CD4-positive, alpha-beta T cell (primary cell): ENCODE measurements at regions not wholly inside any gene's neighbourhood (a gene's known extent, or its start where the extent isn't known, plus 50 kb on each side); places are given as distances from the start of the nearest gene placed in this dataset.

Experiments
- ATAC-seq: fragments of 200-7000 bp; cut with Tn5 transposase; one replicate; pipeline ENCODE4 v1.10.0; 2022; ENCODE audit warnings: mild to moderate bottlenecking; ENCODE audit not compliant: poor library complexity
- CTCF ChIA-PET: fragments of 350-600 bp; sonication (Branson Sonifier 250); formaldehyde crosslinking; loops from one replicate; lab custom pipeline; 2021; ENCODE audit warnings: antibody characterized with exemption, inconsistent platforms; lab: Charles Lee
- POLR2A ChIA-PET: fragments of 350-600 bp; sonication (Branson Sonifier 250); formaldehyde crosslinking; loops from one replicate; lab custom pipeline; 2021; ENCODE audit warnings: antibody characterized with exemption, inconsistent platforms; lab: Charles Lee
- DNase-seq, 14 experiments: peaks; one replicate each; pipeline ENCODE4 v3.0.0-alpha.2; 2013 to 2020; ENCODE audit warnings: mixed read lengths in 2 of 14
- H3K27ac ChIP-seq, 2 donors: one replicate each; pipeline versions ENCODE4 v1.5.1 to v1.7.0; 2013; ENCODE audit warnings: low read length in 2 of 2, low read depth in 1 of 2, mild to moderate bottlenecking in 1 of 2
- H3K27me3 ChIP-seq, 2 experiments: 1 replicate in 1 of 2; 2 replicates in 1 of 2; pipeline versions ENCODE4 v1.6.1 to v1.7.0; 2013; ENCODE audit warnings: low read length in 2 of 2, control low read depth in 1 of 2, mild to moderate bottlenecking in 1 of 2, moderate library complexity in 1 of 2; ENCODE audit not compliant: insufficient read depth in 2 of 2, control insufficient read depth in 1 of 2
- H3K36me3 ChIP-seq: one replicate; pipeline ENCODE4 v1.6.1; 2013; ENCODE audit warnings: low read length, control low read depth; ENCODE audit not compliant: insufficient read depth
- H3K4me1 ChIP-seq: one replicate; pipeline ENCODE4 v1.6.1; 2013; ENCODE audit warnings: low read length, control low read depth; ENCODE audit not compliant: insufficient read depth
- H3K4me3 ChIP-seq: one replicate; pipeline ENCODE4 v1.5.1; 2013; ENCODE audit warnings: mild to moderate bottlenecking, low read length, moderate library complexity
- H3K9me3 ChIP-seq, 2 experiments: 1 replicate in 1 of 2; 2 replicates in 1 of 2; pipeline versions ENCODE4 v1.6.1 to v1.7.0; 2013; ENCODE audit warnings: low read length in 2 of 2, mild to moderate bottlenecking in 2 of 2, control low read depth in 1 of 2, moderate library complexity in 1 of 2; ENCODE audit not compliant: control insufficient read depth in 1 of 2, insufficient read depth in 1 of 2
- H3K27ac Mint-ChIP-seq: one replicate; pipeline ENCODE4 v1.8.0; 2020; ENCODE audit warnings: mixed read lengths
- H3K27me3 Mint-ChIP-seq: one replicate; pipeline ENCODE4 v1.8.0; 2021; ENCODE audit warnings: mixed read lengths
- H3K36me3 Mint-ChIP-seq: one replicate; pipeline ENCODE4 v1.8.0; 2021; ENCODE audit warnings: low read depth, mixed read lengths
- H3K4me1 Mint-ChIP-seq: one replicate; pipeline ENCODE4 v1.8.0; 2021; ENCODE audit warnings: low read depth, mixed read lengths
- H3K4me3 Mint-ChIP-seq: one replicate; pipeline ENCODE4 v1.8.0; 2020; ENCODE audit warnings: mild to moderate bottlenecking, mixed read lengths
- H3K9me3 Mint-ChIP-seq: one replicate; pipeline ENCODE4 v1.8.0; 2020; ENCODE audit warnings: mixed read lengths
- intact Hi-C, 2 experiments: fragments of 100-400 bp; cut with DNase I in 1 of 2; cut with micrococcal nuclease in 1 of 2; formaldehyde crosslinking; loops; one replicate each; pipeline versions ENCODE4 v1.15.1 to v1.9.0; 2023 to 2025; cut with DNase I, micrococcal nuclease
- TF ChIP-seq, protein P1 (sequence below): fragments of 200-600 bp; IDR thresholded peaks from one replicate; pipeline ENCODE4 v1.8.0; 2022; ENCODE audit warnings: antibody characterized with exemption, mild to moderate bottlenecking

DNA sequence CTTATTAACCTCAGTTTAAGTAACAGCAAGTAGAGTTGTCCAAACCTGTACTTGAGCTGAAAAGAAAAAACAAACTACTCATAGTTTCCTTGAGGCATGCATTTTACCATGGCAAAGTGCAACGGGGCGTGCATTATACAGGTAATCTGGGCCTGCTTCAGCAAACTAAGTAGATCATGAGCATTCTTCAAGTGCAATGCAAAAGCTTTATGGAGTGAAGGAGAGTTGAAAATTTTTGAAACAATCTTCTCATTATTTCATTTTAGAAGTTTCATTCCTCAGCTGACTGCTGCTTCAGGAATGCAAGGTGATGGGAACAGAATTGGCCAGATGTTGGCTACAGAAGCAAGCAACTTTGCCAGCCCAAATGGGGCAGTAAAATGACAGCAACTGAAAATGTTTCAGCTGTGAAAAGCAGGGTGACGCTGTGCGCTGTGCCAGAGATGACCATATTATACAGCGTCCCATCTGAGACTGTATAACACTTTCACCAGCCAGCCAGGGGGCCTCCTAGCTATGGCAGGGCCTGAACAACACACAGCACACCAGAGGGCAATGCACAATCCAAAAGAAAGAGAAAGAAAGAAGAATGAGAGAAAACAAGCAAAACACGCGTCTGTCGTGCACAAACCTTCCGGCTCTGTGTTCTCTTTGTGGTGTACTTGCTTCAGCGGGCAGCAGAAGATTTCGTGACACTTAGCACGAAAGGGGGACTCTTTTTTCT is 145.5 kb upstream of the FGF13 start:
- Mint-ChIP-seq H3K4me3 (no peak overlapping the region), H3K36me3 (no peaks in the 10 kb centered on the region), H3K27me3 (no peaks in the 10 kb centered on the region), H3K4me1 (no peaks in the 10 kb centered on the region), H3K9me3 (no peaks in the 10 kb centered on the region), H3K27ac (no peak overlapping the region)
- ATAC-seq (no peak), DNase-seq (no peak)
- Histone ChIP-seq H3K4me3 (no peak overlapping the region), H3K36me3 (no peaks in the 10 kb centered on the region), H3K9me3 (no peaks in the 10 kb centered on the region), H3K4me1 (no peaks in the 10 kb centered on the region), H3K27ac (no peak overlapping the region), H3K27me3 (peaks cover 0 to 3% of the 10 kb centered on the region in 2 experiments)
- intact Hi-C loops, result no loop called here
- ChIA-PET POLR2A (no interaction called here), CTCF (no interaction called here)
- TF ChIP-seq, protein P1, sequence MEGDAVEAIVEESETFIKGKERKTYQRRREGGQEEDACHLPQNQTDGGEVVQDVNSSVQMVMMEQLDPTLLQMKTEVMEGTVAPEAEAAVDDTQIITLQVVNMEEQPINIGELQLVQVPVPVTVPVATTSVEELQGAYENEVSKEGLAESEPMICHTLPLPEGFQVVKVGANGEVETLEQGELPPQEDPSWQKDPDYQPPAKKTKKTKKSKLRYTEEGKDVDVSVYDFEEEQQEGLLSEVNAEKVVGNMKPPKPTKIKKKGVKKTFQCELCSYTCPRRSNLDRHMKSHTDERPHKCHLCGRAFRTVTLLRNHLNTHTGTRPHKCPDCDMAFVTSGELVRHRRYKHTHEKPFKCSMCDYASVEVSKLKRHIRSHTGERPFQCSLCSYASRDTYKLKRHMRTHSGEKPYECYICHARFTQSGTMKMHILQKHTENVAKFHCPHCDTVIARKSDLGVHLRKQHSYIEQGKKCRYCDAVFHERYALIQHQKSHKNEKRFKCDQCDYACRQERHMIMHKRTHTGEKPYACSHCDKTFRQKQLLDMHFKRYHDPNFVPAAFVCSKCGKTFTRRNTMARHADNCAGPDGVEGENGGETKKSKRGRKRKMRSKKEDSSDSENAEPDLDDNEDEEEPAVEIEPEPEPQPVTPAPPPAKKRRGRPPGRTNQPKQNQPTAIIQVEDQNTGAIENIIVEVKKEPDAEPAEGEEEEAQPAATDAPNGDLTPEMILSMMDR, result no peak

DNA sequence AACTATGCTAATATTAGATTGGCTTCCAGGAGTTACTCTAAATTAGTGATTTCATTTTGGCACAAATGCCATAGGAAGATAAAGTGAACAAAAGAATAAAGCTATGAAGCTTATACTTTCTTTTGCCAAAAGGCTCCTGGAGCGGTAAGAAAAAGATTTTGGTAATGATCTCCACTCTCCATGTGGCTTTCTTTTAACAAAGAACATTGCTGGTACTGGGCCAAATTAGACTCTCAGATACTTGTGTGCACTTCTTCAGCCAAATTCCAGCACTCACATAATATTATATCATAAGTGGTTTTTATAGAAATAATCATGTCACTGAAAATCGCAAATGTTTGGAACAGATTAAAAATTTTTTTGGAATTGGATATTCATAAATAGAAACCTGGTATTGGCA is 142.4 kb upstream of the FGF13 start:
- H3K4me1 Mint-ChIP-seq, result no peaks in the 10 kb centered on the region
- Histone ChIP-seq H3K4me1 (no peaks in the 10 kb centered on the region), H3K36me3 (no peaks in the 10 kb centered on the region), H3K27ac (no peak overlapping the region), H3K9me3 (no peaks in the 10 kb centered on the region), H3K4me3 (no peak overlapping the region), H3K27me3 (no peaks in the 10 kb centered on the region)
- DNase-seq, result no peak
- intact Hi-C loops, result no loop called here
- no peaks in the 10 kb centered on the region for H3K27me3 Mint-ChIP-seq
- CTCF ChIA-PET, result no interaction called here
- H3K4me3 Mint-ChIP-seq, result no peak overlapping the region
- H3K27ac Mint-ChIP-seq, result no peak overlapping the region
- TF ChIP-seq, protein P1, result no peak
- POLR2A ChIA-PET, result no interaction called here
- H3K9me3 Mint-ChIP-seq, result no peaks in the 10 kb centered on the region
- no peak for ATAC-seq
- H3K36me3 Mint-ChIP-seq, result no peaks in the 10 kb centered on the region

DNA sequence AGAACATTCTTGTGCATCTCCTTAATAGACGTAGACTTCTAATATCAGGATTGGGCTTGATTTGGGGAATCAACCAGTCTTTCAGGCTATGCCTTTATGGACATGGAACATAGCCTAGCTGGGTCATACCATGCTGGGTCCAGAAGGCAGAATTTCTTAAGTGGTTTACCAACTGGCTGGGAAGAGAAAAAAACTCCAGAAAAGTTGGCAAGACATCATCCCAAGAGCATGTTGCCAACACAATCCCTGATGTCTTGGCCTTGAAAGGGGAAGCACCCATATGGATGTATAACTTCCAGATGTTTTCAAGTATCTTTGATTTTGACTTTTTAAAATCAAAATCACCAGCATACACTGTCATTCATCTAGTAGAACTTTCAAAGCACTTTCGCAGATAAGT is 138.0 kb upstream of the FGF13 start:
- Histone ChIP-seq H3K36me3 (no peaks in the 10 kb centered on the region), H3K27me3 (no peaks in the 10 kb centered on the region), H3K9me3 (no peaks in the 10 kb centered on the region), H3K4me1 (no peaks in the 10 kb centered on the region), H3K27ac (no peak overlapping the region), H3K4me3 (no peak overlapping the region)
- no peaks in the 10 kb centered on the region for H3K9me3 Mint-ChIP-seq
- TF ChIP-seq, protein P1, result no peak
- ATAC-seq, result no peak
- H3K4me1 Mint-ChIP-seq, result no peaks in the 10 kb centered on the region
- H3K27ac Mint-ChIP-seq, result no peak overlapping the region
- intact Hi-C loops, result no loop called here
- no peak overlapping the region for H3K4me3 Mint-ChIP-seq
- POLR2A ChIA-PET, result no interaction called here
- no peaks in the 10 kb centered on the region for H3K36me3 Mint-ChIP-seq
- CTCF ChIA-PET, result no interaction called here
- DNase-seq, result no peak
- H3K27me3 Mint-ChIP-seq, result no peaks in the 10 kb centered on the region
